RKO (cell line): ENCODE measurements at regions not wholly inside any gene's neighbourhood (a gene's known extent, or its start where the extent isn't known, plus 50 kb on each side); places are given as distances from the start of the nearest gene placed in this dataset.
"Not testable (repeated sequence)": the region's sequence is repeated elsewhere in the genome, so short reads cannot be mapped to it uniquely, and the experiment has no call there.

Experiments
- DNase-seq: peaks from one replicate; pipeline ENCODE4 v3.0.0-alpha.2; 2016; ENCODE audit warnings: low spot score

- no peak for DNase-seq
Observed at GRCh38 chr13:58202099-58202498, 570.6 kb downstream of the PCDH17 start.

GRCh38 chr13:58207501-58207900 lies 576.0 kb downstream of the PCDH17 start:
- DNase-seq = no peak

- no peak for DNase-seq
Observed at GRCh38 chr13:58235454-58235853, 603.9 kb downstream of the PCDH17 start.

GRCh38 chr13:58238972-58239773 lies 607.6 kb downstream of the PCDH17 start:
- no peak for DNase-seq

- DNase-seq = no peak
Observed at GRCh38 chr13:58239774-58240268, 608.3 kb downstream of the PCDH17 start.

GRCh38 chr13:58247080-58247479 lies 615.5 kb downstream of the PCDH17 start:
- DNase-seq = no peak

- DNase-seq = no peak
Observed at GRCh38 chr13:58254943-58255342, 623.4 kb downstream of the PCDH17 start.

- DNase-seq = no peak
Observed at GRCh38 chr13:58266271-58266670, 634.7 kb downstream of the PCDH17 start.

GRCh38 chr13:58298556-58299135 lies 667.1 kb downstream of the PCDH17 start:
- DNase-seq = no peak

- DNase-seq = no peak
Observed at GRCh38 chr13:58300224-58300623, 668.7 kb downstream of the PCDH17 start.

GRCh38 chr13:58300974-58301681 lies 669.6 kb downstream of the PCDH17 start:
- DNase-seq = no peak

GRCh38 chr13:58302349-58302748 lies 670.8 kb downstream of the PCDH17 start:
- DNase-seq = no peak

- DNase-seq = no peak
Observed at GRCh38 chr13:58306062-58306461, 674.5 kb downstream of the PCDH17 start.

GRCh38 chr13:58313219-58313618 lies 681.7 kb downstream of the PCDH17 start:
- no peak for DNase-seq

- no peak for DNase-seq
Observed at GRCh38 chr13:58318495-58319167, 687.1 kb downstream of the PCDH17 start.

- peak; percentile 34 for DNase-seq
Observed at GRCh38 chr13:58324161-58324560, 692.6 kb downstream of the PCDH17 start.

- DNase-seq = no peak
Observed at GRCh38 chr13:58329746-58330145, 698.2 kb downstream of the PCDH17 start.

- no peak for DNase-seq
Observed at GRCh38 chr13:58340895-58341294, 709.4 kb downstream of the PCDH17 start.

- DNase-seq = no peak
Observed at GRCh38 chr13:58341318-58341717, 709.8 kb downstream of the PCDH17 start.

- DNase-seq = peak; percentile 77
Observed at GRCh38 chr13:58343076-58343475, 711.5 kb downstream of the PCDH17 start.

GRCh38 chr13:58352100-58352499 lies 720.6 kb downstream of the PCDH17 start:
- DNase-seq = not testable (repeated sequence)

GRCh38 chr13:58369936-58370335 lies 738.4 kb downstream of the PCDH17 start:
- no peak for DNase-seq
